Fibroblast of lung (primary cell): ENCODE measurements at regions not wholly inside any gene's neighbourhood (a gene's known extent, or its start where the extent isn't known, plus 50 kb on each side); places are given as distances from the start of the nearest gene placed in this dataset.

Experiments
- DNase-seq, 2 donors: peaks; one replicate each; pipeline versions ENCODE4 v3.0.0 to v3.0.0-alpha.2; 2010; ENCODE audit warnings: low read depth in 2 of 2
- H2AFZ ChIP-seq: 2 replicates; pipeline ENCODE4 v1.5.1; 2012; ENCODE audit warnings: low read length, control low read depth, inconsistent platforms
- H3K27ac ChIP-seq: 2 replicates; pipeline ENCODE4 v1.5.1; 2011; ENCODE audit warnings: low read length, control low read depth; ENCODE audit not compliant: insufficient read depth
- H3K27me3 ChIP-seq: 2 replicates; pipeline ENCODE4 v1.5.1; 2011; ENCODE audit warnings: mild to moderate bottlenecking, low read length; ENCODE audit not compliant: control insufficient read depth, insufficient read depth
- H3K36me3 ChIP-seq: 2 replicates; pipeline ENCODE4 v1.5.1; 2011; ENCODE audit warnings: low read length; ENCODE audit not compliant: control insufficient read depth, insufficient read depth
- H3K4me1 ChIP-seq: 2 replicates; pipeline ENCODE4 v1.5.1; 2011; ENCODE audit warnings: low read length; ENCODE audit not compliant: control insufficient read depth, insufficient read depth; ENCODE audit errors: extremely low read depth
- H3K4me2 ChIP-seq: 2 replicates; pipeline ENCODE4 v1.5.1; 2011; ENCODE audit warnings: low read length, control low read depth; ENCODE audit not compliant: insufficient read depth; ENCODE audit errors: extremely low read depth
- H3K4me3 ChIP-seq, 4 experiments: fragments of 200-600 bp in 1 of 4; sonication (generic) in 1 of 4; replicated peaks in 1 of 4; 2 replicates each; pipeline ENCODE4 v1.5.1; 2011 to 2016; ENCODE audit warnings: low read length in 4 of 4, low read depth in 3 of 4, mild to moderate bottlenecking in 3 of 4, control low read depth in 2 of 4, inconsistent platforms in 1 of 4, mixed read lengths in 1 of 4; ENCODE audit not compliant: insufficient read depth in 1 of 4; ENCODE audit errors: control extremely low read depth in 1 of 4
- H3K79me2 ChIP-seq: 2 replicates; pipeline ENCODE4 v1.5.1; 2012; ENCODE audit warnings: mild to moderate bottlenecking, low read length, inconsistent platforms; ENCODE audit not compliant: control insufficient read depth, insufficient read depth
- H3K9ac ChIP-seq: 2 replicates; pipeline ENCODE4 v1.5.1; 2011; ENCODE audit warnings: mild to moderate bottlenecking, low read length, control low read depth; ENCODE audit not compliant: insufficient read depth
- H3K9me3 ChIP-seq: 2 replicates; pipeline ENCODE4 v1.5.1; 2012; ENCODE audit warnings: low read depth, low read length; ENCODE audit not compliant: control insufficient read depth, insufficient read depth
- H4K20me1 ChIP-seq: 2 replicates; pipeline ENCODE4 v1.5.1; 2011; ENCODE audit warnings: low read length; ENCODE audit not compliant: control insufficient read depth, insufficient read depth; ENCODE audit errors: extremely low read depth
- EZH2 ChIP-seq: IDR thresholded peaks from 2 replicates; pipeline ENCODE4 v1.5.1; 2012; ENCODE audit warnings: low read length, control low read depth, mild to moderate bottlenecking; ENCODE audit errors: missing control alignments
- TF ChIP-seq, protein P1 (sequence below), 2 donors: IDR thresholded peaks in 1 of 2; conservative IDR thresholded peaks in 1 of 2; 1 replicate in 1 of 2; 2 replicates in 1 of 2; pipeline ENCODE4 v1.5.1; 2011 to 2012; ENCODE audit warnings: low read length in 2 of 2, control low read depth in 1 of 2, inconsistent platforms in 1 of 2, low read depth in 1 of 2, mild to moderate bottlenecking in 1 of 2

DNA sequence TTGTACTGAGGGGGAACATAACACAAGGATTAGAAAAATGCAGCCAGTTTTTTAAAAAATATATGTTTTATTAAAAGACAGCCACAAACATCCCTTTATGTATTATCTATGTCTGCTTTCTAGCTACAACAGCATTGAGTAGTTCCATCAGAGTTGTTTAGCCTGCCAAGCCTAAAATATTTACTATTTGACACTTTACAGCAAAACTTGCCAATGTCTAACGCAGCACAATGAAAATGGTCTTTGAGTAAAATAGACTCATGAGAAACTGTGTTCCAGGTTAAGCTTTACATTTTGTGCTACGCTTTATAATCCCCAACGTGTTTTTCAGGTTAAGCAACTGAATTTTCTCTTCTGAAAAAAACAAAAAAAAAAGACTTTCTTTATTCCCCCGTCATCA lies 2211.5 kb upstream of the RAG2 start:
- DNase-seq = no peak
- Histone ChIP-seq H3K27me3 (no peaks in the 10 kb centered on the region), H3K36me3 (no peaks in the 10 kb centered on the region), H4K20me1 (no peaks in the 10 kb centered on the region), H3K27ac (no peak overlapping the region), H3K9ac (no peak overlapping the region), H3K79me2 (no peaks in the 10 kb centered on the region), H3K4me3 (no peak overlapping the region), H3K4me2 (no peak overlapping the region), H3K4me1 (no peaks in the 10 kb centered on the region), H3K9me3 (no peaks in the 10 kb centered on the region), H2AFZ (no peak overlapping the region)
- TF ChIP-seq, protein P1, sequence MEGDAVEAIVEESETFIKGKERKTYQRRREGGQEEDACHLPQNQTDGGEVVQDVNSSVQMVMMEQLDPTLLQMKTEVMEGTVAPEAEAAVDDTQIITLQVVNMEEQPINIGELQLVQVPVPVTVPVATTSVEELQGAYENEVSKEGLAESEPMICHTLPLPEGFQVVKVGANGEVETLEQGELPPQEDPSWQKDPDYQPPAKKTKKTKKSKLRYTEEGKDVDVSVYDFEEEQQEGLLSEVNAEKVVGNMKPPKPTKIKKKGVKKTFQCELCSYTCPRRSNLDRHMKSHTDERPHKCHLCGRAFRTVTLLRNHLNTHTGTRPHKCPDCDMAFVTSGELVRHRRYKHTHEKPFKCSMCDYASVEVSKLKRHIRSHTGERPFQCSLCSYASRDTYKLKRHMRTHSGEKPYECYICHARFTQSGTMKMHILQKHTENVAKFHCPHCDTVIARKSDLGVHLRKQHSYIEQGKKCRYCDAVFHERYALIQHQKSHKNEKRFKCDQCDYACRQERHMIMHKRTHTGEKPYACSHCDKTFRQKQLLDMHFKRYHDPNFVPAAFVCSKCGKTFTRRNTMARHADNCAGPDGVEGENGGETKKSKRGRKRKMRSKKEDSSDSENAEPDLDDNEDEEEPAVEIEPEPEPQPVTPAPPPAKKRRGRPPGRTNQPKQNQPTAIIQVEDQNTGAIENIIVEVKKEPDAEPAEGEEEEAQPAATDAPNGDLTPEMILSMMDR (conservative IDR thresholded peaks at IDR 0.05 in 1 of 2, IDR thresholded peaks at IDR 0.05 in 1 of 2; ENCODE audit: low read depth in 1 of 2, low read length in 2 of 2) = no peak
- no peak for TF ChIP-seq EZH2

DNA sequence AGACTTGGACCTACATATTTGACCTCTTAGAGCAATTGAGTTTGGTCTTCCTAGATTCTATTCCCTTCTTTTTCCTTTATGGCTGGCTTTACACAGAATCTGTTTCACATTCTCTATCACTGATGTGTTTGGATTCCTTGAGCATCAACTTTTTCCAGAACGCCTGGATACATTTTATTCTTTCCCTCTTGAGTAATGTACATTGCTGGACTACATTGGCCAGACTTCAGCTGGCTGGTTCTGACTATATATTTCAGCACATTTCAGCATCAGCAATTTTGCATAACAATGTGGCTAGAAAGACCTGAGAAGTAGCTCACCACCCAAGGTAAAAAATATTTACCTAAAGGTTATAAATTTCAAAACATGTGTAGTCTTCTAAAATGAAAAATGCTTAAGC lies 2198.2 kb upstream of the RAG2 start:
- H3K4me1 ChIP-seq = no peaks in the 10 kb centered on the region
- H2AFZ ChIP-seq = no peak overlapping the region
- H3K36me3 ChIP-seq = no peaks in the 10 kb centered on the region
- no peaks in the 10 kb centered on the region for H3K79me2 ChIP-seq
- no peak overlapping the region for H3K9ac ChIP-seq
- no peak for DNase-seq
- no peak overlapping the region for H3K4me3 ChIP-seq
- no peak overlapping the region for H3K27ac ChIP-seq
- no peak overlapping the region for H3K4me2 ChIP-seq
- no peaks in the 10 kb centered on the region for H3K27me3 ChIP-seq
- H4K20me1 ChIP-seq = no peaks in the 10 kb centered on the region
- TF ChIP-seq EZH2 = no peak
- TF ChIP-seq, protein P1 (conservative IDR thresholded peaks at IDR 0.05 in 1 of 2, IDR thresholded peaks at IDR 0.05 in 1 of 2; ENCODE audit: low read depth in 1 of 2, low read length in 2 of 2) = no peak
- no peaks in the 10 kb centered on the region for H3K9me3 ChIP-seq

DNA sequence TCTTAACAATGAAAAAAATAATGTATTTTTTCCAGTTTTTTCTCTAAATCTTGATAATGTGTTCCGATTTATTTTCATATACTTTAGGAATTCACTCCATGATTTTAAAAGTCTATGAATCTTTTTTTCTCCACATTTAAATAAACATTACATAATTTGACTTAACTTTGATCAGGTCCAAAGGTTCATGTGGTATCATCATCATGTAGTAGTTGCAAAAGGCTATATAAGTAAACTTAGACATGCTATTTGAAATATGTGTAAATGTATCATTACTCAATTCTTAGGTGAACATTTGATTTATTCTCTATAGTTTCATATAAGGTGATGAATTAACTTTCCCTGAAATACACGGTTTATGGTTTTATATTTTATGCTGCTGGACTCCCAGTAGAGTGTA lies 2197.0 kb upstream of the RAG2 start:
- no peak for DNase-seq
- TF ChIP-seq, protein P1 (conservative IDR thresholded peaks at IDR 0.05 in 1 of 2, IDR thresholded peaks at IDR 0.05 in 1 of 2; ENCODE audit: low read depth in 1 of 2, low read length in 2 of 2) = no peak
- no peak for TF ChIP-seq EZH2
- Histone ChIP-seq H3K4me2 (no peak overlapping the region), H3K27ac (no peak overlapping the region), H3K4me3 (no peak overlapping the region), H4K20me1 (no peaks in the 10 kb centered on the region), H3K9ac (no peak overlapping the region), H3K9me3 (no peaks in the 10 kb centered on the region), H3K79me2 (no peaks in the 10 kb centered on the region), H3K27me3 (no peaks in the 10 kb centered on the region), H2AFZ (no peak overlapping the region), H3K4me1 (no peaks in the 10 kb centered on the region), H3K36me3 (no peaks in the 10 kb centered on the region)
